Loucy (cell line): ENCODE measurements at regions not wholly inside any gene's neighbourhood (a gene's known extent, or its start where the extent isn't known, plus 50 kb on each side); places are given as distances from the start of the nearest gene placed in this dataset.

Experiments
- H2AFZ ChIP-seq: fragments of 200-600 bp; sonication (generic); 2 replicates; pipeline ENCODE4 v1.6.0; 2016; ENCODE audit warnings: antibody characterized with exemption, mild to moderate bottlenecking, low read length, moderate library complexity
- H3F3A ChIP-seq: fragments of 200-600 bp; 2 replicates; pipeline ENCODE4 v1.6.0; 2016; ENCODE audit warnings: antibody characterized with exemption, low read depth, mild to moderate bottlenecking
- H3K27me3 ChIP-seq: fragments of 200-600 bp; sonication (generic); 2 replicates; pipeline ENCODE4 v1.6.1; 2014; ENCODE audit warnings: low read length, mild to moderate bottlenecking; ENCODE audit not compliant: insufficient read depth, poor library complexity, severe bottlenecking
- H3K36me3 ChIP-seq: fragments of 200-600 bp; sonication (generic); 2 replicates; pipeline ENCODE4 v1.6.1; 2016; ENCODE audit warnings: low read length; ENCODE audit not compliant: insufficient read depth
- H3K4me1 ChIP-seq: fragments of 200-600 bp; sonication (generic); 2 replicates; pipeline ENCODE4 v1.5.1; 2014; ENCODE audit warnings: low read length, mild to moderate bottlenecking; ENCODE audit not compliant: insufficient read depth, poor library complexity, severe bottlenecking
- H3K4me2 ChIP-seq: fragments of 200-600 bp; sonication (generic); 2 replicates; pipeline ENCODE4 v1.6.0; 2014; ENCODE audit warnings: antibody characterized with exemption, low read length, low read depth, mild to moderate bottlenecking; ENCODE audit not compliant: poor library complexity, severe bottlenecking
- H3K4me3 ChIP-seq: fragments of 200-600 bp; sonication (generic); 2 replicates; pipeline ENCODE4 v1.5.1; 2014; ENCODE audit warnings: low read length, mild to moderate bottlenecking, mixed read lengths; ENCODE audit not compliant: poor library complexity, severe bottlenecking
- H3K79me2 ChIP-seq: fragments of 200-600 bp; sonication (generic); 2 replicates; pipeline ENCODE4 v1.6.1; 2014; ENCODE audit warnings: low read length; ENCODE audit not compliant: insufficient read depth
- H3K9ac ChIP-seq: fragments of 200-600 bp; sonication (generic); 2 replicates; pipeline ENCODE4 v1.6.0; 2014; ENCODE audit warnings: mild to moderate bottlenecking, low read depth, low read length, moderate library complexity; ENCODE audit not compliant: poor library complexity, severe bottlenecking
- H3K9me2 ChIP-seq: fragments of 200-600 bp; sonication (generic); replicated peaks from 2 replicates; pipeline ENCODE4 v1.6.1; 2016; ENCODE audit warnings: low read depth, low read length, mixed read lengths
- H3K9me3 ChIP-seq: fragments of 200-600 bp; sonication (generic); 2 replicates; pipeline ENCODE4 v1.6.1; 2014; ENCODE audit warnings: mild to moderate bottlenecking, antibody characterized with exemption, low read length, low read depth; ENCODE audit not compliant: insufficient read depth
- H4K20me1 ChIP-seq: fragments of 200-600 bp; sonication (generic); 2 replicates; pipeline ENCODE4 v1.6.0; 2014; ENCODE audit warnings: antibody characterized with exemption, low read length, mild to moderate bottlenecking; ENCODE audit not compliant: insufficient read depth, poor library complexity, severe bottlenecking
- CTCF ChIP-seq: fragments of 200-600 bp; sonication (generic); conservative IDR thresholded peaks from 2 replicates; pipeline ENCODE4 v1.5.1; 2014; ENCODE audit warnings: mild to moderate bottlenecking, antibody characterized with exemption, low read length
- EZH2phosphoT487 ChIP-seq: fragments of 200-600 bp; IDR thresholded peaks from 2 replicates; pipeline ENCODE4 v1.6.1; 2018; ENCODE audit warnings: antibody characterized with exemption, mild to moderate bottlenecking, moderate library complexity, borderline replicate concordance

GRCh38 chr2:64825831-64826491 is 163.2 kb upstream of the SLC1A4 start:
- TF ChIP-seq EZH2phosphoT487 (no peak), CTCF (no peak)
- H3K9ac ChIP-seq, result no peak overlapping the region
- no peak overlapping the region for H2AFZ ChIP-seq
- H3K4me1 ChIP-seq, result peaks cover under 1% of the 10 kb centered on the region
- H3K9me3 ChIP-seq, result no peaks in the 10 kb centered on the region
- no peaks in the 10 kb centered on the region for H3K79me2 ChIP-seq
- H3K36me3 ChIP-seq, result no peaks in the 10 kb centered on the region
- no peaks in the 10 kb centered on the region for H4K20me1 ChIP-seq
- H3K9me2 ChIP-seq, result no peaks in the 10 kb centered on the region
- H3K4me2 ChIP-seq, result no peak overlapping the region
- no peaks in the 10 kb centered on the region for H3F3A ChIP-seq
- H3K27me3 ChIP-seq, result no peaks in the 10 kb centered on the region
- H3K4me3 ChIP-seq, result no peak overlapping the region

GRCh38 chr2:64826703-64827102 is 162.5 kb upstream of the SLC1A4 start:
- Histone ChIP-seq H3F3A (no peaks in the 10 kb centered on the region), H2AFZ (no peak overlapping the region), H3K9me2 (no peaks in the 10 kb centered on the region), H3K9me3 (no peaks in the 10 kb centered on the region), H3K79me2 (no peaks in the 10 kb centered on the region), H4K20me1 (no peaks in the 10 kb centered on the region), H3K4me2 (no peak overlapping the region), H3K27me3 (no peaks in the 10 kb centered on the region), H3K4me1 (no peaks in the 10 kb centered on the region), H3K4me3 (no peak overlapping the region), H3K36me3 (no peaks in the 10 kb centered on the region), H3K9ac (no peak overlapping the region)
- TF ChIP-seq EZH2phosphoT487, result no peak
- TF ChIP-seq CTCF, result no peak

- H3K4me1 ChIP-seq, result peaks cover 2% of the 10 kb centered on the region
- no peak overlapping the region for H3K4me3 ChIP-seq
- H3F3A ChIP-seq, result no peaks in the 10 kb centered on the region
- H2AFZ ChIP-seq, result no peak overlapping the region
- H3K27me3 ChIP-seq, result no peaks in the 10 kb centered on the region
- no peak overlapping the region for H3K9ac ChIP-seq
- H3K4me2 ChIP-seq, result no peak overlapping the region
- no peaks in the 10 kb centered on the region for H4K20me1 ChIP-seq
- no peaks in the 10 kb centered on the region for H3K9me3 ChIP-seq
- TF ChIP-seq EZH2phosphoT487 (no peak), CTCF (no peak)
- no peaks in the 10 kb centered on the region for H3K9me2 ChIP-seq
- no peaks in the 10 kb centered on the region for H3K79me2 ChIP-seq
- H3K36me3 ChIP-seq, result no peaks in the 10 kb centered on the region
Measured at GRCh38 chr2:64828261-64828660, 160.9 kb upstream of the SLC1A4 start.
